Stimulated activated memory B cell treated with anti-CD40 and anti-IgM and Interleukin-4, amounts not matched to agents 10 μg/mL and 1 μg/mL and 100 μg/mL, for 72 hours (primary cell): ENCODE measurements at regions not wholly inside any gene's neighbourhood (a gene's known extent, or its start where the extent isn't known, plus 50 kb on each side); places are given as distances from the start of the nearest gene placed in this dataset.

ENCODE experiments used
- ATAC-seq: fragments of 150-1000 bp; cut with Tn5 transposase; 2 replicates; pipeline ENCODE4 v1.10.0; 2021
- H3K27ac Mint-ChIP-seq: one replicate; pipeline ENCODE4 v1.8.0; 2022; ENCODE audit warnings: mild to moderate bottlenecking, mixed read lengths
- H3K27me3 Mint-ChIP-seq: one replicate; pipeline ENCODE4 v1.8.0; 2022; ENCODE audit warnings: mixed read lengths
- H3K36me3 Mint-ChIP-seq: one replicate; pipeline ENCODE4 v1.8.0; 2022; ENCODE audit warnings: mixed read lengths
- H3K4me1 Mint-ChIP-seq: one replicate; pipeline ENCODE4 v1.8.0; 2022; ENCODE audit warnings: mixed read lengths
- H3K4me3 Mint-ChIP-seq: one replicate; pipeline ENCODE4 v1.8.0; 2022; ENCODE audit warnings: mild to moderate bottlenecking, moderate library complexity, mixed read lengths
- H3K9me3 Mint-ChIP-seq: one replicate; pipeline ENCODE4 v1.8.0; 2022; ENCODE audit warnings: mixed read lengths

DNA sequence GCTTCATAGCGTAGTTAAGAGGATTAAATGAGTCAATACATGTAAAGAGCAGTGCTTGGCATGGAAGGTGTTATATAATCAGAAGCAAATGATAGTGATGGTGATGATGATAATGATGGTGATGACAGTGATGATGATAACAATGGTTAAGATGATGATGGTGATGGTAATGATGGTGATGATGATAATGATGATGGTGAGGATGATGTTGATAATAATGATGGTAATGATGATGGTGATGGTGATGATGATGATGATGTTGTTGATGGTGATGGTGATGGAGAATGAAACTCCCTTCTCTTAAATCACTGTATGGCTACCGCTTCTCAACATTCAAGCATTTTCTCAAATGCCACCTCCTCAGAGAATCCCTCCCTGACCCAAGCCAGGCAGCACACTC lies 190.5 kb downstream of the TMEM132E start:
- H3K27ac Mint-ChIP-seq, result no peak overlapping the region
- no peak overlapping the region for H3K4me3 Mint-ChIP-seq
- no peaks in the 10 kb centered on the region for H3K36me3 Mint-ChIP-seq
- peaks cover 36% of the 10 kb centered on the region for H3K27me3 Mint-ChIP-seq
- no peak for ATAC-seq
- no peaks in the 10 kb centered on the region for H3K9me3 Mint-ChIP-seq
- H3K4me1 Mint-ChIP-seq, result no peaks in the 10 kb centered on the region

GRCh38 chr17:34769049-34769448 lies 189.7 kb downstream of the TMEM132E start:
- ATAC-seq, result no peak
- Mint-ChIP-seq H3K9me3 (no peaks in the 10 kb centered on the region), H3K4me1 (no peaks in the 10 kb centered on the region), H3K27me3 (peaks cover 30% of the 10 kb centered on the region), H3K4me3 (no peak overlapping the region), H3K36me3 (no peaks in the 10 kb centered on the region), H3K27ac (no peak overlapping the region)

GRCh38 chr17:34765291-34765690 lies 185.9 kb downstream of the TMEM132E start:
- H3K4me1 Mint-ChIP-seq, result no peaks in the 10 kb centered on the region
- ATAC-seq, result no peak
- H3K27me3 Mint-ChIP-seq, result peaks cover 36% of the 10 kb centered on the region
- H3K36me3 Mint-ChIP-seq, result no peaks in the 10 kb centered on the region
- no peak overlapping the region for H3K4me3 Mint-ChIP-seq
- H3K9me3 Mint-ChIP-seq, result no peaks in the 10 kb centered on the region
- no peak overlapping the region for H3K27ac Mint-ChIP-seq

GRCh38 chr17:34764716-34765115 lies 185.3 kb downstream of the TMEM132E start:
- Mint-ChIP-seq H3K4me1 (no peaks in the 10 kb centered on the region), H3K36me3 (no peaks in the 10 kb centered on the region), H3K9me3 (no peaks in the 10 kb centered on the region), H3K4me3 (no peak overlapping the region), H3K27me3 (peaks cover 36% of the 10 kb centered on the region), H3K27ac (no peak overlapping the region)
- no peak for ATAC-seq

DNA sequence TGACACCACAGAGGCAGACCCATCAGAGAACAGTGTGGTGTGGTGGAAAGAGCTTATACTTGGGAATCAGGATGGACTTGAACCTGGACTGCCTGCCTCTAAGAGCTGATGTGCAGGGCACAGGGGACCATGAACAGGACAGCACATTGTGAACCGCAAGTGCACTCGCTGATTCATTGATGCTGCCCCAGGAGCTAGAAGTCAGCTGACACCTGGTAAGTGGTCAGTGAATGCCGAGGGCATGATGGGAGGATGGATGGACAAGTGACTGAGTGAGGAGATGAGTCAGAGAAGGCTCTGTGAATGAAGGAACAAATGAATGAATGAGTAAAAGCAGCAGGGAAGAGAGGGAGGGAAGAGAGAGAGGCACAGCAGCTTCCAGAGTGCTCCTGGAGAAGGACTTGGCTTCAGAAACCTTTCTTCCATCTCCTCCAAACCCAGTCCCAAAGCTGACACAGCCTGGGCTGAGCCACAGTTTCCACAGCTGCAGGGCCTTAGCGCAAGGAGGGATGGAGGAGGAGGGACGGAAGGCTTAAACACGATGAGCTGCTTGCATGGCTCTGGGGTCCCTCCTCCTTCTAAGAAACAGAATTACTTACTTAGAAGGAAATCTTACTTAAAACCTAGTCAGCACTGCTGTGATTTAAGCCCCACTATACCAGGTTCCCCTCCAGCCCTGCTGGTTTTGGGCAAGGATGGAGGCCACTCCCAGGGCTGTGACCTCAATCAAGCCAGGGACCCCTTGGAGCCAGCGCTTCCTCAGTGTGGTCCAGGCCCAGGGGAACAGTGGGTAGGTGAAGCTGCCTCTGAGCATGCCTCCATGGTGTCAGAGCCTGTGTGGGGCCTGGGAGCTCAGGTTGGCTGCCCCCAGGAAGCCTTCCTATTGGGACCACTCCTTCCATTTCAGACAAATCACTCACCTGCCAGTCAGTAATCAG lies 184.6 kb downstream of the TMEM132E start:
- H3K9me3 Mint-ChIP-seq, result no peaks in the 10 kb centered on the region
- no peaks in the 10 kb centered on the region for H3K36me3 Mint-ChIP-seq
- no peaks in the 10 kb centered on the region for H3K4me1 Mint-ChIP-seq
- H3K4me3 Mint-ChIP-seq, result no peak overlapping the region
- no peak overlapping the region for H3K27ac Mint-ChIP-seq
- no peak for ATAC-seq
- peaks cover 41% of the 10 kb centered on the region for H3K27me3 Mint-ChIP-seq

- H3K36me3 Mint-ChIP-seq, result no peaks in the 10 kb centered on the region
- no peaks in the 10 kb centered on the region for H3K4me1 Mint-ChIP-seq
- no peak for ATAC-seq
- peaks cover 48% of the 10 kb centered on the region for H3K27me3 Mint-ChIP-seq
- no peak overlapping the region for H3K27ac Mint-ChIP-seq
- no peaks in the 10 kb centered on the region for H3K9me3 Mint-ChIP-seq
- H3K4me3 Mint-ChIP-seq, result no peak overlapping the region
Measured at GRCh38 chr17:34762078-34762477, 182.7 kb downstream of the TMEM132E start.

DNA sequence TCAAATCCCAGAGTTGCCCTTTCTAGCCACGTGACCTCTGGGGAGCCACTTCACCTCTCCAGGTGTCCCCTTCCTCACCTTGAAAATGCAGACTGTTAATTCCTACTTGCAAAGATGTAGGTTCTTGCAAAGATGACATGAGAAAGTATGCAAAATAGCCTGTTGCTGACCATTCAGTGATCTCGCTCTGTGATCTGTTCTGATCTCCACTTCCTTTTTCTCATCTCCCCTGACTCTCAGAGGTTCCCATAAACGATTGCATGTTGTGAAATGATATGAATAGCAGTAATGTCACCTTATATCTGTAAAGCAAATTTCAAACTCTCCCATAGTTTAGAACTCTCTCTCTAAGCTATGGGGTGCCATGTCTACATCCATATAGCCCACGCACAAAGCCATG lies 182.3 kb downstream of the TMEM132E start:
- Mint-ChIP-seq H3K27ac (no peak overlapping the region), H3K4me1 (no peaks in the 10 kb centered on the region), H3K4me3 (no peak overlapping the region), H3K36me3 (no peaks in the 10 kb centered on the region), H3K27me3 (peaks cover 48% of the 10 kb centered on the region), H3K9me3 (no peaks in the 10 kb centered on the region)
- ATAC-seq, result no peak

GRCh38 chr17:34760931-34761495 lies 181.6 kb downstream of the TMEM132E start:
- Mint-ChIP-seq H3K27ac (no peak overlapping the region), H3K9me3 (no peaks in the 10 kb centered on the region), H3K27me3 (peaks cover 53% of the 10 kb centered on the region), H3K4me3 (no peak overlapping the region), H3K4me1 (no peaks in the 10 kb centered on the region), H3K36me3 (no peaks in the 10 kb centered on the region)
- no peak for ATAC-seq

GRCh38 chr17:34758718-34759117 lies 179.3 kb downstream of the TMEM132E start:
- Mint-ChIP-seq H3K27me3 (peaks cover 71% of the 10 kb centered on the region), H3K27ac (no peak overlapping the region), H3K36me3 (no peaks in the 10 kb centered on the region), H3K4me3 (no peak overlapping the region), H3K9me3 (no peaks in the 10 kb centered on the region), H3K4me1 (no peaks in the 10 kb centered on the region)
- ATAC-seq, result no peak

DNA sequence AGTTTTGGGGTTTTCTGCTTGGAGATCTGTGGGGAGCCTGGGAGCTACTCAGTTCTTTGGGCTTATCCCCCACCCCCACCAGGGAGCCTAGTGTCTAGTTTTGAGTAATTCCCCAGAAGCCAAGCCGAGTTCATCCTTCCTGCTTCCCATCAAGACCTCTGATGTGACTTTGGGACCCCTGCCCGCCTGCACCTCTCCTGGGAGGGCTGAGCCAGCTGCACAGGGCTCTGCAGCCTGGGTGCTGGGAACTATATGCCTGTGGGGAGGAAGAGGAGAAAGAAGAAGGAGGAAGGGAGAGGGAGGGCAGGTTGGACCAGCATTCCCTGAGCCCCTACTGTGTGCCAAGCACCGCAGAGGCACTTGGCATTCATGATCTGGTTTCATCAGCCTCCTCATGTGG lies 178.9 kb downstream of the TMEM132E start:
- ATAC-seq, result no peak
- no peaks in the 10 kb centered on the region for H3K36me3 Mint-ChIP-seq
- no peak overlapping the region for H3K27ac Mint-ChIP-seq
- H3K27me3 Mint-ChIP-seq, result peaks cover 71% of the 10 kb centered on the region
- no peak overlapping the region for H3K4me3 Mint-ChIP-seq
- no peaks in the 10 kb centered on the region for H3K9me3 Mint-ChIP-seq
- H3K4me1 Mint-ChIP-seq, result no peaks in the 10 kb centered on the region

GRCh38 chr17:34757611-34758010 lies 178.2 kb downstream of the TMEM132E start:
- Mint-ChIP-seq H3K27me3 (peaks cover 70% of the 10 kb centered on the region), H3K9me3 (peaks cover 1% of the 10 kb centered on the region), H3K4me1 (no peaks in the 10 kb centered on the region), H3K4me3 (no peak overlapping the region), H3K36me3 (no peaks in the 10 kb centered on the region), H3K27ac (no peak overlapping the region)
- no peak for ATAC-seq

- no peak for ATAC-seq
Measured at GRCh38 chr17:34757106-34757505, 177.7 kb downstream of the TMEM132E start.

DNA sequence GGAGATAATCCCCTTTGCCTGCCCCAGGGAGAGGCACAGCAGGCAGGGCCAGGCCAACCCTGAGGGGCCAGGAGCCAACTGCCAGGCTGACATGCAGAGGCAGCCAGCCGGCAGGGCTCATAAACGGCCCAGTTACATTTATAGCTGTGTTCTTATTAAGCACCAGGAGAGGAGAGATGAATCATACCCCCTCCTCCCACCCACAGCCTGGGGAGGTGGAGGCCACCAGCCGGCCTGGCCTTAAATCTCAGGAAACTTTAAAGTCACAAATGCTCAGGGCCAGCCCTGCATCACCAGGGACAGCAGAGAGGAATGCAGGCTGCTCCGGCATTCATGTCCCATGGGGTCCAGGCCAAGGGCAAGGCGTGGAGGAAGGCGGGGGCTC lies 177.2 kb downstream of the TMEM132E start:
- Mint-ChIP-seq H3K9me3 (peaks cover 2% of the 10 kb centered on the region), H3K4me1 (no peaks in the 10 kb centered on the region), H3K27ac (no peak overlapping the region), H3K4me3 (no peak overlapping the region), H3K36me3 (no peaks in the 10 kb centered on the region), H3K27me3 (peaks cover 70% of the 10 kb centered on the region)
- no peak for ATAC-seq

More at GRCh38 chr17:34757106-34757505, 177.7 kb downstream of the TMEM132E start:
- Mint-ChIP-seq H3K27ac (no peak overlapping the region), H3K9me3 (peaks cover 2% of the 10 kb centered on the region), H3K36me3 (no peaks in the 10 kb centered on the region), H3K27me3 (peaks cover 75% of the 10 kb centered on the region), H3K4me1 (no peaks in the 10 kb centered on the region), H3K4me3 (no peak overlapping the region)

GRCh38 chr17:34755981-34756636 lies 176.7 kb downstream of the TMEM132E start:
- peaks cover 2% of the 10 kb centered on the region for H3K9me3 Mint-ChIP-seq
- H3K36me3 Mint-ChIP-seq, result no peaks in the 10 kb centered on the region
- H3K27me3 Mint-ChIP-seq, result peaks cover 65% of the 10 kb centered on the region
- ATAC-seq, result no peak
- H3K27ac Mint-ChIP-seq, result no peak overlapping the region
- H3K4me3 Mint-ChIP-seq, result no peak overlapping the region
- H3K4me1 Mint-ChIP-seq, result no peaks in the 10 kb centered on the region

- Mint-ChIP-seq H3K27ac (no peak overlapping the region), H3K36me3 (no peaks in the 10 kb centered on the region), H3K4me1 (no peaks in the 10 kb centered on the region), H3K27me3 (peaks cover 68% of the 10 kb centered on the region), H3K4me3 (no peak overlapping the region), H3K9me3 (peaks cover 2% of the 10 kb centered on the region)
- ATAC-seq, result no peak
Measured at GRCh38 chr17:34755371-34755770, 176.0 kb downstream of the TMEM132E start.
